ENCODE measurements at regions not wholly inside any gene's neighbourhood (a gene's known extent, or its start where the extent isn't known, plus 50 kb on each side); places are given as distances from the start of the nearest gene placed in this dataset.

DNA sequence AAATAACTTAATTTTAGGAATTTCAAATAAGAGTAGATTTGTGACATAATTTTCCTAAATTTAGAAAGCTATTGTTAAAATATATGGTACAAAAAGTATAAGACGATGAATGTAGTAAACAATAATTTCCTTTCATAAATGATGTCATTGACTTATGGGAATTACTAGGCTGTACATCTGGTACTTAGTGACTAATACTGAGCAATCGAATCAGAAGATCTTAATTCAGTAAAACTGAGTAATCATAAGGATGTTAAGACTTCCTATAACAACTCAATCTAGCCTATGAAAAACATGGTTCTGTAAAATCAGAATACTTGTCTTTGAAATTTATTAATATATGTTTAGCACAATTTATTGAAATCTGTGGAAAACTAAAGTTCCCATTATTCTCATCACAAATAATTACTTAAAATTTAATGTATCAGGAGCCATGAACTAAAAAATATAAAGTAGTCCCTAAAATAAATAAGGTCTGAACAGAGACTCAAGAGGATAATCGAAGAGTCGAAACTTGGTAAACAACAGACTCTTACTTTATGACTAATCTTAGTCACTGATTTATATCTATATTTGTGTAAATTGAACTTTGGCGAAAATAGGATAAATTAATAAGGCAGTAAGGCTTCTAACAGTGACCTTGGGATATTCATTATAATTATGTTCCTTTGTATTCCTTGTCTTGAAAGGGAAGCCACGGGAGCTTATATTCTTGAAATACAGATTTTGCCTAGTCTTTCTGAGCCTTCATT lies 142.1 kb downstream of the HGF start:
- Histone ChIP-seq H3K9ac (ENCODE audit: low read depth, low read length, poor library complexity, severe bottlenecking) (no peak overlapping the region), H3K27me3 (ENCODE audit: insufficient read depth, low read length, poor library complexity, severe bottlenecking) (no peaks in the 10 kb centered on the region), H3K79me2 (ENCODE audit: insufficient read depth, low read length) (no peaks in the 10 kb centered on the region), H3K4me1 (ENCODE audit: insufficient read depth, low read length, poor library complexity, severe bottlenecking) (no peaks in the 10 kb centered on the region), H3F3A (ENCODE audit: low read depth) (no peaks in the 10 kb centered on the region), H3K9me2 (replicated peaks; ENCODE audit: low read depth, low read length) (no peaks in the 10 kb centered on the region), H3K36me3 (ENCODE audit: insufficient read depth, low read length) (no peaks in the 10 kb centered on the region), H3K4me3 (ENCODE audit: low read length, poor library complexity, severe bottlenecking) (no peak overlapping the region), H2AFZ (ENCODE audit: low read length) (no peak overlapping the region), H3K4me2 (ENCODE audit: low read depth, low read length, poor library complexity, severe bottlenecking) (no peak overlapping the region), H4K20me1 (ENCODE audit: insufficient read depth, low read length, poor library complexity, severe bottlenecking) (peaks cover 2% of the 10 kb centered on the region), H3K9me3 (ENCODE audit: insufficient read depth, low read depth, low read length) (no peaks in the 10 kb centered on the region)
- TF ChIP-seq EZH2phosphoT487 (IDR thresholded peaks at IDR 0.05; ENCODE audit: borderline replicate concordance) (no peak), CTCF (conservative IDR thresholded peaks at IDR 0.05; ENCODE audit: low read length) (no peak)

DNA sequence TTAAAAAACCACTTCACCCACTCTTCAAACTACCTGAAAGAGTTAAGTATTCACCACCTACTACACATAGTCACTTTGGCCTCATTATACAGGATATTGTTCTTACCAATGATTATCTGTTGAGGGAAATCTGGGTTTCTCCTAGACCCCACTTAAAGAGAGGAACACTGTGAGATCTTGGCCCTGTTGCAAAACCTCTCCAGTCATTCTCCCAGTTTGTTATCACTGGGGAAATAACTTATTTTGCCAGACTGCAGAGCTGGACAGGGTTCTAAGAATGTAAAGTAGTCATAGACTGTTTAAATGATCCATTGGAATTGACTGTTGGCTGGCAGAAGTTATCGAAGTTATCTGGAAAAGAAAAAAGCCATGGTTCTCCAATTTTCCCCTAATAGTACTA lies 143.8 kb downstream of the HGF start:
- Histone ChIP-seq H3K4me3 (ENCODE audit: low read length, poor library complexity, severe bottlenecking) (no peak overlapping the region), H3K36me3 (ENCODE audit: insufficient read depth, low read length) (no peaks in the 10 kb centered on the region), H3K27me3 (ENCODE audit: insufficient read depth, low read length, poor library complexity, severe bottlenecking) (no peaks in the 10 kb centered on the region), H3K9me3 (ENCODE audit: insufficient read depth, low read depth, low read length) (no peaks in the 10 kb centered on the region), H3K9me2 (replicated peaks; ENCODE audit: low read depth, low read length) (no peaks in the 10 kb centered on the region), H3K79me2 (ENCODE audit: insufficient read depth, low read length) (no peaks in the 10 kb centered on the region), H3K4me2 (ENCODE audit: low read depth, low read length, poor library complexity, severe bottlenecking) (no peak overlapping the region), H3K4me1 (ENCODE audit: insufficient read depth, low read length, poor library complexity, severe bottlenecking) (no peaks in the 10 kb centered on the region), H3K9ac (ENCODE audit: low read depth, low read length, poor library complexity, severe bottlenecking) (no peak overlapping the region), H3F3A (ENCODE audit: low read depth) (no peaks in the 10 kb centered on the region), H4K20me1 (ENCODE audit: insufficient read depth, low read length, poor library complexity, severe bottlenecking) (peaks cover 2% of the 10 kb centered on the region), H2AFZ (ENCODE audit: low read length) (no peak overlapping the region)
- TF ChIP-seq CTCF (conservative IDR thresholded peaks at IDR 0.05; ENCODE audit: low read length) (no peak), EZH2phosphoT487 (IDR thresholded peaks at IDR 0.05; ENCODE audit: borderline replicate concordance) (no peak)

DNA sequence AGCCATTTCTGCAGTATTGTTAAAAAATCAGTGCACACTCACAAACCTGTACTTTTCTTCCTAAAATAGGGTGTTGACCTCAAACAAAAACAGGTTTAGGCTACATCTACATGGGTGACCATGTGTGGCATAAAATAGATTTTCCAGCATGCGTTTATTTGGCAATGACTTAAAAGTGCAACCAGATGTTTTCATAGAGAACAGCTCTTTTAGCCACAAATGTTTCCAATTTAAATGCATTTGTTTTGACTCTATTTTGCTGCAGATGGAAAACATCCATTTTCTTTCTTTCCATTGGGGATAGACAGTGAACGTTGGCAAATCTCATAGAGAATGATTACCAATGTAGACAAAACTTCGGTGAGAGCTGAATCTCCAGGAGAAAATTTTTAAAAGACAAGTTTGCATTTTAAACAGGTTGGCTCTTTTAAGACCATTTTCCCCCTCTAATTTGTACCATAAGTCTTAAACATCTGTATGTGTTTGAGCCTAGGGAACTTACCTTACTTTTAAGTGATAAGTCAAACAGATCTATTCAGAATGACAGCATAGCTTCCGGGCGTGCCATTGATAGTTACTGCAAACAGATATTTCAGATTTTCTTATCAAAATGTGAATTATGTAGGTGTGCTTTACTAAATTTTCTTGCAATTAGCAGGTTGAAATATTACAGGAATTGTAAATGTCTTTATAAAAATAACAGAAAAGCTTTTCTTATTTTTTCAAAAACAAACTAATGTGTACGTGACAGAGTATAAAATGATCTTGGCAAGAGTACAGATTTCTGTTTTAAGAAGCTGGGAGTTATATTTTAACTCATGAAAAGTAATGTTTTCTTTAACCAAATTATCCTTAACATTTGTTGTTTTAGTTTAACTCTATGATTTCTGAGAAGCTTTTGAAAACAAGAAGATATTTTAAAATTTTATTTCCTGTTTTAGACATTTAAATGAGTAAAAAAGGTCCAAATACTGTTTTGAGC lies 144.9 kb downstream of the HGF start:
- Histone ChIP-seq H3K36me3 (ENCODE audit: insufficient read depth, low read length) (no peaks in the 10 kb centered on the region), H3F3A (ENCODE audit: low read depth) (no peaks in the 10 kb centered on the region), H3K4me1 (ENCODE audit: insufficient read depth, low read length, poor library complexity, severe bottlenecking) (no peaks in the 10 kb centered on the region), H3K9me2 (replicated peaks; ENCODE audit: low read depth, low read length) (no peaks in the 10 kb centered on the region), H3K79me2 (ENCODE audit: insufficient read depth, low read length) (no peaks in the 10 kb centered on the region), H3K4me3 (ENCODE audit: low read length, poor library complexity, severe bottlenecking) (no peak overlapping the region), H4K20me1 (ENCODE audit: insufficient read depth, low read length, poor library complexity, severe bottlenecking) (peaks cover 2% of the 10 kb centered on the region), H2AFZ (ENCODE audit: low read length) (no peak overlapping the region), H3K4me2 (ENCODE audit: low read depth, low read length, poor library complexity, severe bottlenecking) (no peak overlapping the region), H3K27me3 (ENCODE audit: insufficient read depth, low read length, poor library complexity, severe bottlenecking) (no peaks in the 10 kb centered on the region), H3K9ac (ENCODE audit: low read depth, low read length, poor library complexity, severe bottlenecking) (no peak overlapping the region), H3K9me3 (ENCODE audit: insufficient read depth, low read depth, low read length) (no peaks in the 10 kb centered on the region)
- TF ChIP-seq EZH2phosphoT487 (IDR thresholded peaks at IDR 0.05; ENCODE audit: borderline replicate concordance), result no peak
- no peak for TF ChIP-seq CTCF (conservative IDR thresholded peaks at IDR 0.05; ENCODE audit: low read length)
